HL-60 (cell line): ENCODE measurements at regions not wholly inside any gene's neighbourhood (a gene's known extent, or its start where the extent isn't known, plus 50 kb on each side); places are given as distances from the start of the nearest gene placed in this dataset.
"Not testable (repeated sequence)": the region's sequence is repeated elsewhere in the genome, so short reads cannot be mapped to it uniquely, and the experiment has no call there.

Experiments used
- DNase-seq, 2 experiments: peaks; one replicate each; pipeline ENCODE4 v3.0.0-alpha.2; 2010 to 2020; ENCODE audit warnings: low read depth in 1 of 2, low spot score in 1 of 2
- H3K27ac ChIP-seq: fragments of 250-450 bp; sonication (Bioruptor Pico); replicated peaks from 2 replicates; pipeline ENCODE4 v1.5.1; 2020; ENCODE audit warnings: mild to moderate bottlenecking, moderate library complexity
- H3K27me3 ChIP-seq: fragments of 250-450 bp; sonication (Bioruptor Pico); 2 replicates; pipeline ENCODE4 v1.5.1; 2021; ENCODE audit warnings: mild to moderate bottlenecking, moderate library complexity; ENCODE audit not compliant: insufficient read depth, poor library complexity, severe bottlenecking
- H3K4me3 ChIP-seq: replicated peaks from 2 replicates; pipeline ENCODE4 v1.5.1; 2011; ENCODE audit warnings: mild to moderate bottlenecking, control low read depth, low read length; ENCODE audit not compliant: insufficient read depth
- GABPA ChIP-seq: IDR thresholded peaks from 2 replicates; pipeline ENCODE4 v1.6.1; 2012; ENCODE audit warnings: low read depth
- POLR2AphosphoS5 ChIP-seq: IDR thresholded peaks from 2 replicates; pipeline ENCODE4 v1.6.1; 2012; ENCODE audit warnings: low read depth
- SPI1 ChIP-seq: IDR thresholded peaks from 2 replicates; pipeline ENCODE4 v1.6.1; 2012; ENCODE audit warnings: low read depth, mild to moderate bottlenecking, borderline replicate concordance
- TF ChIP-seq, protein P1 (sequence below): IDR thresholded peaks from one replicate; pipeline ENCODE4 v1.5.1; 2011; ENCODE audit warnings: low read length, control low read depth, inconsistent platforms; ENCODE audit not compliant: insufficient read depth
- TF ChIP-seq, protein P2 (sequence below): IDR thresholded peaks from 2 replicates; pipeline ENCODE4 v1.6.1; 2012; ENCODE audit warnings: low read depth; ENCODE audit not compliant: insufficient replicate concordance

DNA sequence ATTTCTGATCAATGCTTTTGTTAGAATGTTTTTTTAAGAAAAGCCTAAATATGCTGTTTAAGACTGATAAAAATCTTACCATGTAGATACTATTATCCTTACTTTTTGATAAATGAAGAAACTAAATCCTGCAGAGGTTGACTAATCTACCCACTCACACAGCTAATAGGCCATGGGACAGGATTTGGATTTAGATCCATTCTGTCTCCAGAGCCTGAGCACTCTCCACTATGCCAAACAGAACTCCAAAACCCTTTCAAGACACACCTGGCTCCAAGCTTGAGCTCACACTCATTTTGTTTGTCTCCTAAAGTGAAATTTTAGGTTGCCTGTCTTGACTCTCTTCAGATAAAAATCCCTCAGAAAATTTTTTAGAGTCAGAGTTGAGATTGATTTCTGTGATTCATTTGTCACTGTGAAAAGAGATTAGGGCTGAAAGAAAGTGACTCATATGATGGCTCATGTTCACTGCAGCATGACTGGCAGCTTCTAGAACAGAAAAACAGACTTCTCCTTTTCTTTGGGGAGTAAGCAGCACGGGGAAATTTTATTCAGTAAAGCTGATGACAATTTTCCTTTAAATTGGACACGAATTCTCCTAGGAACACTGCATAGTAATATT is 132.3 kb upstream of the POT1 start:
- H3K4me3 ChIP-seq: no peak overlapping the region
- TF ChIP-seq, protein P1, sequence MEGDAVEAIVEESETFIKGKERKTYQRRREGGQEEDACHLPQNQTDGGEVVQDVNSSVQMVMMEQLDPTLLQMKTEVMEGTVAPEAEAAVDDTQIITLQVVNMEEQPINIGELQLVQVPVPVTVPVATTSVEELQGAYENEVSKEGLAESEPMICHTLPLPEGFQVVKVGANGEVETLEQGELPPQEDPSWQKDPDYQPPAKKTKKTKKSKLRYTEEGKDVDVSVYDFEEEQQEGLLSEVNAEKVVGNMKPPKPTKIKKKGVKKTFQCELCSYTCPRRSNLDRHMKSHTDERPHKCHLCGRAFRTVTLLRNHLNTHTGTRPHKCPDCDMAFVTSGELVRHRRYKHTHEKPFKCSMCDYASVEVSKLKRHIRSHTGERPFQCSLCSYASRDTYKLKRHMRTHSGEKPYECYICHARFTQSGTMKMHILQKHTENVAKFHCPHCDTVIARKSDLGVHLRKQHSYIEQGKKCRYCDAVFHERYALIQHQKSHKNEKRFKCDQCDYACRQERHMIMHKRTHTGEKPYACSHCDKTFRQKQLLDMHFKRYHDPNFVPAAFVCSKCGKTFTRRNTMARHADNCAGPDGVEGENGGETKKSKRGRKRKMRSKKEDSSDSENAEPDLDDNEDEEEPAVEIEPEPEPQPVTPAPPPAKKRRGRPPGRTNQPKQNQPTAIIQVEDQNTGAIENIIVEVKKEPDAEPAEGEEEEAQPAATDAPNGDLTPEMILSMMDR: no peak
- TF ChIP-seq SPI1 (no peak), POLR2AphosphoS5 (no peak), GABPA (no peak)
- TF ChIP-seq, protein P2, sequence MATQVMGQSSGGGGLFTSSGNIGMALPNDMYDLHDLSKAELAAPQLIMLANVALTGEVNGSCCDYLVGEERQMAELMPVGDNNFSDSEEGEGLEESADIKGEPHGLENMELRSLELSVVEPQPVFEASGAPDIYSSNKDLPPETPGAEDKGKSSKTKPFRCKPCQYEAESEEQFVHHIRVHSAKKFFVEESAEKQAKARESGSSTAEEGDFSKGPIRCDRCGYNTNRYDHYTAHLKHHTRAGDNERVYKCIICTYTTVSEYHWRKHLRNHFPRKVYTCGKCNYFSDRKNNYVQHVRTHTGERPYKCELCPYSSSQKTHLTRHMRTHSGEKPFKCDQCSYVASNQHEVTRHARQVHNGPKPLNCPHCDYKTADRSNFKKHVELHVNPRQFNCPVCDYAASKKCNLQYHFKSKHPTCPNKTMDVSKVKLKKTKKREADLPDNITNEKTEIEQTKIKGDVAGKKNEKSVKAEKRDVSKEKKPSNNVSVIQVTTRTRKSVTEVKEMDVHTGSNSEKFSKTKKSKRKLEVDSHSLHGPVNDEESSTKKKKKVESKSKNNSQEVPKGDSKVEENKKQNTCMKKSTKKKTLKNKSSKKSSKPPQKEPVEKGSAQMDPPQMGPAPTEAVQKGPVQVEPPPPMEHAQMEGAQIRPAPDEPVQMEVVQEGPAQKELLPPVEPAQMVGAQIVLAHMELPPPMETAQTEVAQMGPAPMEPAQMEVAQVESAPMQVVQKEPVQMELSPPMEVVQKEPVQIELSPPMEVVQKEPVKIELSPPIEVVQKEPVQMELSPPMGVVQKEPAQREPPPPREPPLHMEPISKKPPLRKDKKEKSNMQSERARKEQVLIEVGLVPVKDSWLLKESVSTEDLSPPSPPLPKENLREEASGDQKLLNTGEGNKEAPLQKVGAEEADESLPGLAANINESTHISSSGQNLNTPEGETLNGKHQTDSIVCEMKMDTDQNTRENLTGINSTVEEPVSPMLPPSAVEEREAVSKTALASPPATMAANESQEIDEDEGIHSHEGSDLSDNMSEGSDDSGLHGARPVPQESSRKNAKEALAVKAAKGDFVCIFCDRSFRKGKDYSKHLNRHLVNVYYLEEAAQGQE: no peak

DNA sequence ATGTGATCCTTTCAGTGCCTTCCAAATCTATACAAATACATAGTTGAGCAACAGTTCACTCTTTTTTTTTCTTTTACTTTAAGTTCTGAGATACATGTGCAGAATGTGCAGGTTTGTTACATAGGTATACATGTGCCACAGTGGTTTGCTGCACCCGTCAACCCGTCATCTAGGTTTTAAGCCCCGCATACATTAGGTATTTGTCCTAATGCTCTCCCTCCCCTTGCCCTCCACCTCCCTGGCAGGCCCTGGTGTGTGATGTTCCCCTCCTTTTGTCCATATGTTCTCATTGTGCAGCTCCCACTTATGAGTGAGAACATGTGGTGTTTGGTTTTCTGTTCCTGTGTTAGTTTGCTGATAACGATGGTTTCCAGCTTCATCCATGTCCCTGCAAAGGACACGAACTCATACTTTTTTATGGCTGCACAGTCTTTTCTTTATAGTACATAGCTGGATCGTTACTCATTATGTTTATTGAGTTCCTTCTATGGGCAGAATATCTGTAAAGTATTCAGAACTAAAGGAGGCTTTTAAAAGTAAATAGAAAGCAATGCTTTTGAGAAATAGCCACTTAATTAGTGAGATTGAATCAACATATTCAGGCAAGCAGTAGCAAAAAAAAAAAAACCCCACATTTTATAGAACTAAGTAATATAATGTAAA is 131.6 kb upstream of the POT1 start:
- not testable (repeated sequence) for H3K27me3 ChIP-seq, H3K4me3 ChIP-seq, DNase-seq, H3K27ac ChIP-seq

More for the DNA sequence above, 132.3 kb upstream of the POT1 start:
- no peak overlapping the region for H3K27ac ChIP-seq
- H3K27me3 ChIP-seq: no peaks in the 10 kb centered on the region
- no peak for DNase-seq

DNA sequence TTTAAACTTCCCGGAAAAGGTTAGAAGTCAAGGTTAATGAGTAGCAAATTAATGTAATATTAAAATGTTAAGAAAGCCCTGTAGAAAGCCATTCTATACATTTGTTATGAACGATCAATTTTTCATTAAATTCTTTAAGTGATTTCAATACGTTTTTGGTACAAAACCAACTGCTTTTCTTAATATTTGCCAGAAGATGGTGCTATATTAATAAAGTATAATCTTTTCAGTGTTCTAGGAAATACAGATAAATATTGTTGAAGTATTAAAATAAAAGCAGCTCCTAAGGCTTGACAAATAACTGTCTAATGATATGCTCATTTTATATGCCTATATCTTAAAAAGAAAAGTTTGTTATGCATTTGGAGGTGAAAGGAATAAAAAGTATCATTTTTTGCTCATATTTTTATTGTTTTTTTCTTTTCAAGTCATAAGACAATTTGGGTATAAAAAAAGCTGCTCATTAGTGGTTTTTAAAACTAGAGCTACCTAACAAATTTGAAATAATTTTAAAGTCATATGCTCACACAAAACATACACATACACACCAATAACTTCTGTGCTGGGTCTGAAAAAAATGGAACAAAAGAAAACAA is 130.3 kb upstream of the POT1 start:
- Histone ChIP-seq H3K27ac (no peak overlapping the region), H3K27me3 (no peaks in the 10 kb centered on the region), H3K4me3 (no peak overlapping the region)
- TF ChIP-seq SPI1: no peak
- TF ChIP-seq, protein P2: no peak
- TF ChIP-seq, protein P1: no peak
- TF ChIP-seq GABPA: no peak
- no peak for TF ChIP-seq POLR2AphosphoS5
- no peak for DNase-seq

DNA sequence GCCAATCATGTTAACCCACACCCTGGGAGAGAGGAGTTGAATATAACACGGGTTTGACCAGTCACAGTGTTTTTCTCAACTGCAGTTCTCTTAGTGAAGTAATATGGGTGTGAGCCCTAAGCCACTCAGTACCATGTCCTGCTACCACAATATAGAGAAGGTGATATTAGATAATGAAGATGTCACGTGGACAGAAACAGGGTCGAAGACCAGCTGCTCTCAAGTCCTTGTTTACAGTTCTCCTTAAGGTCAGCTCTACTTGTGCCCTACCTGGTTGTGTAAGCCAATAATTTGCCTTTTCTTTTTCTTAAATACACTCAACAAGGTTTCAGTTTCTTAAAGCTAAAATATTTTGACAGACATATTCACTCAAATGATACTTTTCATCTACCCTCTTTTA is 128.3 kb upstream of the POT1 start:
- DNase-seq: no peak
- Histone ChIP-seq H3K27ac (no peak overlapping the region), H3K4me3 (no peak overlapping the region), H3K27me3 (no peaks in the 10 kb centered on the region)
- TF ChIP-seq, protein P1: no peak
- TF ChIP-seq GABPA (no peak), SPI1 (no peak), POLR2AphosphoS5 (no peak)
- TF ChIP-seq, protein P2: no peak
